Epithelial cell of proximal tubule (primary cell): ENCODE measurements at regions not wholly inside any gene's neighbourhood (a gene's known extent, or its start where the extent isn't known, plus 50 kb on each side); places are given as distances from the start of the nearest gene placed in this dataset.
"Not testable (repeated sequence)": the region's sequence is repeated elsewhere in the genome, so short reads cannot be mapped to it uniquely, and the experiment has no call there.

Experiments used
- DNase-seq: peaks from one replicate; pipeline ENCODE4 v3.0.0-alpha.2; 2011; ENCODE audit warnings: low read depth
- H3K4me3 ChIP-seq: 2 replicates; pipeline ENCODE4 v1.5.1; 2011; ENCODE audit warnings: low read depth, mild to moderate bottlenecking, low read length
- CTCF ChIP-seq: conservative IDR thresholded peaks from 2 replicates; pipeline ENCODE4 v1.5.1; 2012; ENCODE audit warnings: low read depth, mild to moderate bottlenecking, low read length

GRCh38 chr10:14431868-14432267 lies 101.1 kb upstream of the FRMD4A start:
- TF ChIP-seq CTCF: no peak
- DNase-seq: no peak
- no peak overlapping the region for H3K4me3 ChIP-seq

- DNase-seq: no peak
- H3K4me3 ChIP-seq: no peak overlapping the region
- no peak for TF ChIP-seq CTCF
These were observed 98.4 kb upstream of the FRMD4A start for GRCh38 chr10:14429043-14429700.

- no peak overlapping the region for H3K4me3 ChIP-seq
- no peak for DNase-seq
- no peak for TF ChIP-seq CTCF
These were observed 94.3 kb upstream of the FRMD4A start for GRCh38 chr10:14425034-14425433.

- DNase-seq: no peak
- no peak for TF ChIP-seq CTCF
- no peak overlapping the region for H3K4me3 ChIP-seq
These were observed 92.5 kb upstream of the FRMD4A start for GRCh38 chr10:14423111-14423744.

GRCh38 chr10:14422431-14422830 lies 91.7 kb upstream of the FRMD4A start:
- no peak for DNase-seq
- no peak overlapping the region for H3K4me3 ChIP-seq
- no peak for TF ChIP-seq CTCF

- no peak overlapping the region for H3K4me3 ChIP-seq
- DNase-seq: no peak
- no peak for TF ChIP-seq CTCF
These were observed 91.2 kb upstream of the FRMD4A start for GRCh38 chr10:14421941-14422340.

- not testable (repeated sequence) for DNase-seq, H3K4me3 ChIP-seq
These were observed 86.6 kb upstream of the FRMD4A start for GRCh38 chr10:14417336-14417735.
